HG03045 (cell line): ENCODE measurements at regions not wholly inside any gene's neighbourhood (a gene's known extent, or its start where the extent isn't known, plus 50 kb on each side); places are given as distances from the start of the nearest gene placed in this dataset.
"Not testable (repeated sequence)": the region's sequence is repeated elsewhere in the genome, so short reads cannot be mapped to it uniquely, and the experiment has no call there.

Experiments
- ATAC-seq: cut with Tn5 transposase; IDR thresholded peaks from one replicate; pipeline ENCODE4 v1.9.1; 2021; ENCODE audit warnings: mild to moderate bottlenecking, moderate library complexity; ENCODE audit not compliant: unreplicated experiment

GRCh38 chr12:127761880-127762279 lies 505.1 kb upstream of the TMEM132C start:
- ATAC-seq = no peak

- ATAC-seq = no peak
Observed at GRCh38 chr12:127767656-127768055, 499.3 kb upstream of the TMEM132C start.

DNA sequence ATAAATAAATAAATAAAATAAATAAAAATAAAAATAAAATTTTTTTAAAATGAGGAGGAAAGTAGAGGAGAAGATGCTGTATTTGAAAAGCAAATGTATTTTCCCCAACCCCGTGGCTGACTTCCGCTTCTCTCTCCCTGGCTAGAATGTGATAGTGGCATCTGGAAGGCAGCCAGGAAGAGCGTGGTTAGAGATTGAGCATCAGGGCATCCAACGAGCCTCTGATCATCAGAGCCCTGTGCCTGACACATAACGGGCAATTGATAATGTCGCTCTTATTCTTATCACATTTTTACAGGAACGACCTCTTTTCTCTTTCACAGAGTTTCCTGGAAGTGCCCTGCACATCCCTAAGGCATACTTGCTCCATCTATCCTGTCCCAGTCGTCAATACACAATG lies 496.9 kb upstream of the TMEM132C start:
- ATAC-seq = no peak

- ATAC-seq = no peak
Observed at GRCh38 chr12:127771546-127771945, 495.4 kb upstream of the TMEM132C start.

GRCh38 chr12:127773520-127773919 lies 493.4 kb upstream of the TMEM132C start:
- no peak for ATAC-seq

- no peak for ATAC-seq
Observed at GRCh38 chr12:127774828-127775227, 492.1 kb upstream of the TMEM132C start.

GRCh38 chr12:127779301-127780045 lies 487.5 kb upstream of the TMEM132C start:
- ATAC-seq = no peak

DNA sequence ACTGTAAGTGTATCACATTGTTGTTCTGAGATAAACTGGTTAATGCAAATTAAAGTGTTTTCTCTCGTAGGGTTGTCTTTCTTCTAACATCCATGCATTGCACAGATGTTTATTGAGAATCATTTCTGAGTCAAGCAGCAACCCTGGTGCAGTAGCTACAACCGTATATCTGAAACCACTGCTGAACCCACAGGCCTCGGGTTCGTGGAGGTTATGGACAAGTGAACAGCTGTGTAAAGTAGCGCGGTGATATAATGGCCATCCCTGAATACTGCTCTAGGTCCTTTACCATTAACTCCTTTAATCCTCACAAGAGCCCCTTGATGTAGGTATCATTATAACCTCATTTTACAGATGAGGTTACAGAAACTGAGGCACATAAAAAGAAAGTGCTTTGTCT lies 486.1 kb upstream of the TMEM132C start:
- ATAC-seq = no peak

DNA sequence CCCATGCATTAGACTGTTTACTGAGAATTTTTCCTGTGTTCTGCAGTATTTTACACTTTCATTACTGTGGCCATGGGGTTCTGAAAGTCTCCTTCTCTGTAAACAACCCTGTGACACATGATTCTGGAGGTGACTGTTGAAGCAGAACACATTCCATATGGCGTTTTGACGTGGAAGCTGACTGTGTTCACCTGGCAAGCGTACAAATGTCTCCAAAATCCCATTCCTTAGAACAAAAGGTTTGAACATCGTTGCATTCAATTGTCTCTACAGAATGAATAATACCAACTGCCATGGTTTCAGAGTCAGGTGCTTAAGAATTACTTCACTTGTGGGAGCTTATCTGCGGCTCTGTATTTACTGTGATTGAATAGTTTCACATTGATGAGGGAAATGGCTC lies 485.6 kb upstream of the TMEM132C start:
- no peak for ATAC-seq

DNA sequence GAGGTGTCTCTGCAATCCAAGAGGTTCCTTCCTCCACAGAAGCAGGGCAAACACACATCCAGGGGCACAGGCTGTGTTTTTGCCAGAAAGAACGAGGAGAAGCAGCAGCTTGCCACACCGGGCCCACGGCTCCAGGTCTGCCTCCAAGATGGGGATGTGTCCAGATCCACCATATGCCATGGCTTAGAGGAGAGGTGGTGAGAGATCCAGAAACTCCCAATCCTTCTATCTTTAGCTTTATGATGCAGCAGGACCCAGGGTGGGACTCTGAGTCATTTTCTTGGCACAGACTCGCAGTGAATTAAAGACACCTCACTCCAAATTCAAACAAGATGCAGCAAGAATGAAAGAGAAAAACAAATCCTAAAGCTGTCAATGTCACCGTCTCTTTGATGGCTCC lies 481.4 kb upstream of the TMEM132C start:
- ATAC-seq = no peak

GRCh38 chr12:127785986-127786590 lies 480.9 kb upstream of the TMEM132C start:
- no peak for ATAC-seq

GRCh38 chr12:127787544-127787943 lies 479.4 kb upstream of the TMEM132C start:
- ATAC-seq = no peak

GRCh38 chr12:127790376-127790775 lies 476.6 kb upstream of the TMEM132C start:
- no peak for ATAC-seq

DNA sequence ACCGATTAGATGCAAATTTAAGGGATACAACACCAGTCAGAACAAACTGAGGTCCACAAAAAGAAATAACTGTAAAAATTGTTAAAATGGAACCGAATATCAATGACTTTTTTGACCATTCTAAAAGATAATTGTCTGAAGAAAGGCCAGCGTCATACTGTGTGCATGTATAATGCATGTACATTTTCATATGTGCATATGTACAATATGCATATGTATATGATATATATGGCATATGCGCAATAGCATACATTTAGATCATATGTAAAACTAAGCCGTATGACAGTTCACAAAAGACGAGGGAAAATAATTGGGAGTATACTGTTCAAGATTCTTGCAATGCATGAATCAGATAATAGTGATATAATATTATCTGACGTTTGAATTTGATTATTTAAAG lies 475.8 kb upstream of the TMEM132C start:
- no peak for ATAC-seq

- ATAC-seq = no peak
Observed at GRCh38 chr12:127797918-127798317, 469.1 kb upstream of the TMEM132C start.

DNA sequence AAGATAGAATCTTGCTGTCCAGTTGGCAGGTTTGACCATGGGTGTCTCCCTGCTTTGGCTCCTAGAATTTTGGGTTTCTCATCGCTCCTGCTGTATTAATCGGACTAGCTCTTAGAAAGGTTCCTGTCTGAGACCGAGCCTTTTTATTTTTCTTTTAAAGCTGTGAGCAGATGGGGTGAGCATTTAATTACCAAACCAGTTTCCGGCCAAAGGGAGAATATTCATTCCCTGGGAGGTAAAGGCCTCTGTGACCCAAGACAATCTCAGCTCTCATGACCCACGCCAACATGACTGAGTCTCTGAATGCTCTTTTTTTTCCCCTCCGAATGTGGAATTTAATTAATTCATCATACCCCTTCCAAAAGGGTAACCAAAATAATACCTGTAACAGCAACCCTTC lies 464.7 kb upstream of the TMEM132C start:
- no peak for ATAC-seq

DNA sequence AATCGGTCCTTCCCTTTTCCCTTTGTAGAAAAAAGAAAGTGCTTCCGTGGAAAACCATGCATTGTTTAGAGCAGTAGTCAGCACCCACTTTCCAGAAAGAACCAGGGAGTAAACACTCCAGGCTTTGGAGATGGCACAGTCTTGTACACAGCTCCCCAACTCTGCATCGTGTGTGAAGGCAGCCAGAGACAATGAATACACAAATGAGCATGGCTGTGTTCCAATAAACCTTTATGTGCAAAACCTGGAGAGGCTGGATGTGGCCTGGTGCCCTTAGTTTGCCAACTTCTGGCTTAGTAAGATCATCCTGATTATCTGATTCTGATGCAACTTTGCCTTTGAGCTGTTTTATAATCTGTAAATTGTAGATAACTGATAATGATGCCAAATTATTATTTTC lies 463.4 kb upstream of the TMEM132C start:
- no peak for ATAC-seq

- ATAC-seq = no peak
Observed at GRCh38 chr12:127809275-127809674, 457.7 kb upstream of the TMEM132C start.

DNA sequence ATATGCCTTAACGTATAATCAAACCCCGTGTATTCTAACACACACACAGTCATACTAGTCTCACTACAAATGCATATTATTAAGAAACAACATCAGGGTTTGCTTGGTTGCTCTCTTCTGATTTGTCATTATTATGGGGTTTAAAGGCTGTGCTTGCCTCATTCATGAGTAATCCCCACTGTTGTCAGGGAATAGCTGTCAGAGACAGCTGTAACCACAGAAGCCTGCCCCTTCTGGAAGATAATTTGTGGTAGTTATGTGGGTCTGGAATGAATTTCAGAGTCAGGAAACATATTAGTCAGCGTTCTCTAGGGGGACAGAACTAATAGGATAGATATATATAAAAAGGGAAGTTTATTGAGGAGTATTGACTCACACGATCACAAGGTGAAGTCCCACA lies 456.9 kb upstream of the TMEM132C start:
- ATAC-seq = no peak

- ATAC-seq = not testable (repeated sequence)
Observed at GRCh38 chr12:127810459-127810858, 456.5 kb upstream of the TMEM132C start.

DNA sequence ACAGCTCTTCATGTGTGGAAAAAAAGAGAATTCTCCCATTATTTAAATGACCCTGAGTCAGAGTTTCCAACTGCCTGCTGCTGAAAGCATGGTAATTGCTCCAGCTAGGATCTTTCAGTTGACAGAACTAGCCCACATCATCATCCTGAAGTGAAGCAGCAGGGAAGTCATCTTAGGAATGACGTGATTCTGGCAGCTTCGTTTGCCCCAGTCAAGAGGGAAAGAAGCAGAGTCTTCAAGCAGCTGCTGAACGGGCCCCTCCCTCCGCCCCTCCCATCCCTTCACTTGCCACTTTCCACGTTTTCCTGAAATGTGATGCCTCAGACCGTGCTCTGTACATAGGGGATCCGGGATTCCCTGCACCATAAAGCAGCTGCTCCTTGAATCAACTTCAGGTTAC lies 455.0 kb upstream of the TMEM132C start:
- ATAC-seq = no peak

DNA sequence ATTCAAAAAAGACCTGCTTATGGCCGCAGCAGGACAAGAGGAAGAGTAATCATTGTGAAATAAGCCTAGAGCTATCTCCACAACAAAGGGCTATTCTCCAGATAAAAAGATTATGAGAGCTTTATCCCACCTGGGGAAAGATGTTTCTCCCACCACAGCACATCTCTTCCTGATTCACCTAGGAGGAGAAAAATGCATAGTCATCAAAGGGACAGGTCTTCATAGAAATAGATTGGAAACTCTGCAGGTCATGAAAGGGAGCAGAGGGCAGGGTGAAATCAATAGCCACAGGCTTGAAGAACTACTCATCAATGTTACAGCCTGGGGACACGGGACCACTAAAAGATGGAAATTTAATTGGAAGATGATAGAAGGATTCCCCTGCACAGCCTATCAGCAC lies 453.8 kb upstream of the TMEM132C start:
- no peak for ATAC-seq

- ATAC-seq = no peak
Observed at GRCh38 chr12:127819056-127819455, 447.9 kb upstream of the TMEM132C start.
